Astrocyte (in vitro differentiated cells and primary cell): ENCODE measurements at regions not wholly inside any gene's neighbourhood (a gene's known extent, or its start where the extent isn't known, plus 50 kb on each side); places are given as distances from the start of the nearest gene placed in this dataset.

Experiments used
- CTCF ChIP-seq: IDR thresholded peaks from 2 replicates; pipeline ENCODE4 v1.5.1; 2011; ENCODE audit warnings: low read depth, mild to moderate bottlenecking, inconsistent platforms, low read length, moderate library complexity; ENCODE audit not compliant: insufficient read depth
- EZH2 ChIP-seq: IDR thresholded peaks from 2 replicates; pipeline ENCODE4 v1.6.1; 2012; ENCODE audit warnings: mild to moderate bottlenecking, low read length, inconsistent platforms; ENCODE audit not compliant: insufficient read depth

DNA sequence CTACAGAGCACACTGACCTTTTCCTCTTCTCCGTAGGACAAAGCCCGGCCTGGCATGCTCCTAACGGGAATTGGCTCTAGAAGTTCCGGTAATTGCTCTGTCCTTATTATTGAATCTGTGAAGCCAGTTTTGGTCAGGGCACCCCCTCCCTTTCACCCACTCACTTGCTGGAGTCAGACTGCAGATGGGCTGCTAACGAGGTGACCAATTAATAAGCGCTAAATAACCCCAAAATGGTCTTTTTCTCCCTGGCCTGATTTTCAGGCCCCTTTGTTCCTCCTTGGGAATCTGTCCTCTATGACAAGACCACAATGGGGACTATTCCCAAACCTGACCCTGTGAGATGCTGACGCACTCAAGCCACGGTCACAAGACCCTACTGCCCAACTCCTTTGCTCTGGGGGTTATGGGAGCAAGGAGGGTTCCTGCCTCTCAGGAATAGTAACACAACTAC is 610.0 kb upstream of the CADM1 start:
- TF ChIP-seq CTCF (no peak), EZH2 (no peak)
